BE2C (cell line): ENCODE measurements at regions not wholly inside any gene's neighbourhood (a gene's known extent, or its start where the extent isn't known, plus 50 kb on each side); places are given as distances from the start of the nearest gene placed in this dataset.

ENCODE experiments used
- DNase-seq: peaks from one replicate; pipeline ENCODE4 v3.0.0-alpha.2; 2020
- H3K27me3 ChIP-seq: fragments of 250-450 bp; sonication (Bioruptor Pico); 2 replicates; pipeline ENCODE4 v1.5.1; 2020; ENCODE audit warnings: mild to moderate bottlenecking
- H3K36me3 ChIP-seq: fragments of 250-450 bp; sonication (Bioruptor Pico); 2 replicates; pipeline ENCODE4 v1.5.1; 2020; ENCODE audit warnings: mild to moderate bottlenecking
- H3K4me1 ChIP-seq: fragments of 250-450 bp; sonication (Bioruptor Pico); 2 replicates; pipeline ENCODE4 v1.5.1; 2020
- H3K4me3 ChIP-seq: 2 replicates; pipeline ENCODE4 v1.5.1; 2011; ENCODE audit warnings: low read depth, low read length
- H3K9me3 ChIP-seq: fragments of 250-450 bp; sonication (Bioruptor Pico); 2 replicates; pipeline ENCODE4 v1.5.1; 2020
- CTCF ChIP-seq: IDR thresholded peaks from 2 replicates; pipeline ENCODE4 v1.5.1; 2012; ENCODE audit warnings: mild to moderate bottlenecking, low read depth, low read length

- no peaks in the 10 kb centered on the region for H3K27me3 ChIP-seq
- DNase-seq = no peak
- no peak for TF ChIP-seq CTCF
These were observed 613.2 kb upstream of the CHORDC1 start for GRCh38 chr11:90836031-90836430.

GRCh38 chr11:90823446-90823845 lies 600.6 kb upstream of the CHORDC1 start:
- TF ChIP-seq CTCF = no peak
- H3K4me1 ChIP-seq = no peaks in the 10 kb centered on the region
- no peaks in the 10 kb centered on the region for H3K36me3 ChIP-seq
- DNase-seq = no peak
- H3K4me3 ChIP-seq = no peak overlapping the region
- H3K9me3 ChIP-seq = no peaks in the 10 kb centered on the region
- no peaks in the 10 kb centered on the region for H3K27me3 ChIP-seq

More at GRCh38 chr11:90836031-90836430, 613.2 kb upstream of the CHORDC1 start:
- no peak overlapping the region for H3K4me3 ChIP-seq
- no peaks in the 10 kb centered on the region for H3K36me3 ChIP-seq
- H3K4me1 ChIP-seq = no peaks in the 10 kb centered on the region
- H3K9me3 ChIP-seq = no peaks in the 10 kb centered on the region

GRCh38 chr11:90822996-90823395 lies 600.1 kb upstream of the CHORDC1 start:
- Histone ChIP-seq H3K27me3 (no peaks in the 10 kb centered on the region), H3K9me3 (no peaks in the 10 kb centered on the region), H3K36me3 (no peaks in the 10 kb centered on the region), H3K4me3 (no peak overlapping the region), H3K4me1 (no peaks in the 10 kb centered on the region; the same call in 1 of the 2 replicates)
- DNase-seq = no peak
- no peak for TF ChIP-seq CTCF

- TF ChIP-seq CTCF = no peak
- H3K36me3 ChIP-seq = no peaks in the 10 kb centered on the region
- H3K4me3 ChIP-seq = no peak overlapping the region
- no peaks in the 10 kb centered on the region for H3K27me3 ChIP-seq
- no peak for DNase-seq
- no peaks in the 10 kb centered on the region; the same call in 1 of the 2 replicates for H3K4me1 ChIP-seq
- no peaks in the 10 kb centered on the region for H3K9me3 ChIP-seq
These were observed 595.4 kb upstream of the CHORDC1 start for GRCh38 chr11:90818196-90818745.

- DNase-seq = no peak
- H3K27me3 ChIP-seq = no peaks in the 10 kb centered on the region
- H3K4me1 ChIP-seq = no peaks in the 10 kb centered on the region
- no peak for TF ChIP-seq CTCF
- H3K36me3 ChIP-seq = no peaks in the 10 kb centered on the region
- H3K9me3 ChIP-seq = no peaks in the 10 kb centered on the region; the same call in 1 of the 2 replicates
- no peak overlapping the region for H3K4me3 ChIP-seq
These were observed 586.7 kb upstream of the CHORDC1 start for GRCh38 chr11:90809581-90809980.

GRCh38 chr11:90805172-90805571 lies 582.3 kb upstream of the CHORDC1 start:
- Histone ChIP-seq H3K4me3 (no peak overlapping the region), H3K4me1 (no peaks in the 10 kb centered on the region), H3K27me3 (no peaks in the 10 kb centered on the region), H3K9me3 (no peaks in the 10 kb centered on the region; the same call in 1 of the 2 replicates), H3K36me3 (no peaks in the 10 kb centered on the region)
- TF ChIP-seq CTCF = no peak
- DNase-seq = no peak
